Activated CD8-positive, alpha-beta T cell treated with anti-CD3 and anti-CD28 coated beads, Interleukin-2, amount 10 ng/mL, durations not matched to agents 7 days and 5 days (primary cell): ENCODE measurements at regions not wholly inside any gene's neighbourhood (a gene's known extent, or its start where the extent isn't known, plus 50 kb on each side); places are given as distances from the start of the nearest gene placed in this dataset.

Source experiments
- ATAC-seq: fragments of 150-1000 bp; cut with Tn5 transposase; one replicate; pipeline ENCODE4 v1.10.0; 2021; ENCODE audit warnings: moderate library complexity
- CTCF ChIA-PET: fragments of 350-600 bp; sonication (Branson Sonifier 250); formaldehyde crosslinking; loops from one replicate; lab custom pipeline; 2021; ENCODE audit warnings: antibody characterized with exemption; lab: Charles Lee
- POLR2A ChIA-PET: fragments of 350-600 bp; sonication (Branson Sonifier 250); formaldehyde crosslinking; loops from one replicate; lab custom pipeline; 2021; ENCODE audit warnings: antibody characterized with exemption; lab: Charles Lee
- DNase-seq: peaks from one replicate; pipeline ENCODE4 v3.0.0-alpha.2; 2020
- H3K27ac Mint-ChIP-seq: one replicate; pipeline ENCODE4 v1.8.0; 2021; ENCODE audit warnings: mild to moderate bottlenecking, mixed read lengths
- H3K27me3 Mint-ChIP-seq: one replicate; pipeline ENCODE4 v1.8.0; 2021; ENCODE audit warnings: low read depth, mixed read lengths
- H3K36me3 Mint-ChIP-seq: one replicate; pipeline ENCODE4 v1.8.0; 2021; ENCODE audit warnings: low read depth, mixed read lengths
- H3K4me1 Mint-ChIP-seq: one replicate; pipeline ENCODE4 v1.8.0; 2021; ENCODE audit warnings: low read depth, mixed read lengths
- H3K4me3 Mint-ChIP-seq: one replicate; pipeline ENCODE4 v1.8.0; 2021; ENCODE audit warnings: mild to moderate bottlenecking, mixed read lengths
- H3K9me3 Mint-ChIP-seq: one replicate; pipeline ENCODE4 v1.8.0; 2022; ENCODE audit warnings: mixed read lengths; ENCODE audit not compliant: insufficient read depth

DNA sequence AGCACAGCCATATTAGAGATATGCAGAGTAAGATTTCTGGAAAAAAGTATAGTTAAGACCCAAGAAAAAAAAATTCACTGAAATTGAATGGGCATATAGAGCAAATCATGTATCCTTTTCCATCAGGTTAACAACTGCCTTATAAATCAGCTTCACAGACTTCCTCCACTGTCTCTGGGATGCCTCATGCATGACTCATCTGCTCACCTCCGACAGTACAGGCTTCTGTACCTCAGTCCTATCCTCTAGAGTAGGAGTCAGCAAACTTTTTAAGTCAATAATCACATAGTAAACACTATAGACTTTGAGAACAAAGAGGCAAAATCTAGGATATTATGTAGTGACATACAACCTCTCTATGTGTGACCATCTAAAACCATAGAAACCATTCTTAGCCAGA lies 211.6 kb upstream of the SP8 start:
- H3K27me3 Mint-ChIP-seq = no peaks in the 10 kb centered on the region
- CTCF ChIA-PET = no interaction called here
- ATAC-seq = no peak
- POLR2A ChIA-PET = no interaction called here
- H3K4me1 Mint-ChIP-seq = no peaks in the 10 kb centered on the region
- H3K9me3 Mint-ChIP-seq = no peaks in the 10 kb centered on the region
- H3K4me3 Mint-ChIP-seq = no peak overlapping the region
- H3K36me3 Mint-ChIP-seq = no peaks in the 10 kb centered on the region
- no peak overlapping the region for H3K27ac Mint-ChIP-seq
- no peak for DNase-seq

DNA sequence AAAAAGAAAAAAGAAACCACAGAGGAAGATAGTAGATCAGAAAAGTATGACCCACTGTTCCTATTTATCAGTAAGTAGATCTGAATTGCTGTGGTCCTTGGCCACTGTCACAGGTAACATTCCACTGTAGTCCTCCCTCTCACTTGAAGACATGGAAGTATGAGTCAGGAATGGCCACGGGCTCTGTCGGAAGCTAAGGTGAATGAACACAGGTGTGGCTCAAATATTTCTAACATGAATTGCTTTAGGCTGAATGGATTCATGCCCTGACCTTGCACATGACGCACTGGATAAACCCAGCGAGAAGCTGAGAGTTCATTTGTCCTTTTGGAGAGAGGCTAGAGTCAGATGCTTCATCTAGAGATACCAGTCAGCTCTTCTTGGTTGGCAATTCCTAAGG lies 224.5 kb upstream of the SP8 start:
- Mint-ChIP-seq H3K4me3 (no peak overlapping the region), H3K36me3 (no peaks in the 10 kb centered on the region), H3K4me1 (no peaks in the 10 kb centered on the region), H3K27ac (no peak overlapping the region), H3K27me3 (no peaks in the 10 kb centered on the region), H3K9me3 (peaks cover 4% of the 10 kb centered on the region)
- POLR2A ChIA-PET = no interaction called here
- CTCF ChIA-PET = no interaction called here
- DNase-seq (no peak), ATAC-seq (no peak)

DNA sequence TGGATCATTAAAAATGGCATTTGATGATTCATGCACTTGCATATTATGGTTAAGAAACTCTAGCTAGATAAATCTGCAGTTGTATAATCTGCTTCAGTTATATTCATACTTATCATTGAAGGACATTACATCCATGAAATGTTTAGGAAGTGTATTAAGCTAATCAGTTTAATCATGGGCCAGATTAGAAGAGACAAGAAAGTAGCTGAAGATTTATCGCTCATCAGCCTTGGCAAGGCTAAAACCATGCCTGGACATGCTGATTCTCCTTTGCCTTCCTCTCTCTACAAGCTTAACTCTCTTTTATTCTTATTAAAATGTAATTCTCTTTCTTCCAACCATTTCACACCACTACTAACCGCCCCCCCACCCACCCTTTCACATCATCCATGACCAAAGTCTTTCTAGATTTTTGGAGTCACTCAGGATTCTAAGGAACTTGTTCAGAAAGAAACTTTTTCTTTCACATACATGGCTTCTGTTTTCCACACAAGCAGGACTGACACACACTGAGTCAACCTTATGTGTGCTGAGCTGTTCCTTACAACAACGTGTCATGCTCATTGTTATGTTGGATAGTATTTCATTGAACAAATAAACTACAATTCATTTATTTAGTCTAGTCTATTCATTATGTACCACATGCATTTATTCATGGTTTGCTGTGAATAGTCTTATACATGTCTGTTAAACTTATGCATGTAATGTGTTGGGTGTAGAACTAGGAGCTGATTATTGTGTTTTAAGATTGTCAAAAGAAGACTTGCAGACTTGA lies 227.3 kb upstream of the SP8 start:
- DNase-seq (no peak), ATAC-seq (no peak)
- H3K36me3 Mint-ChIP-seq = no peaks in the 10 kb centered on the region
- H3K27me3 Mint-ChIP-seq = no peaks in the 10 kb centered on the region
- no peaks in the 10 kb centered on the region for H3K4me1 Mint-ChIP-seq
- H3K27ac Mint-ChIP-seq = no peak overlapping the region
- POLR2A ChIA-PET = no interaction called here
- no peak overlapping the region for H3K4me3 Mint-ChIP-seq
- H3K9me3 Mint-ChIP-seq = no peaks in the 10 kb centered on the region
- CTCF ChIA-PET = no interaction called here

DNA sequence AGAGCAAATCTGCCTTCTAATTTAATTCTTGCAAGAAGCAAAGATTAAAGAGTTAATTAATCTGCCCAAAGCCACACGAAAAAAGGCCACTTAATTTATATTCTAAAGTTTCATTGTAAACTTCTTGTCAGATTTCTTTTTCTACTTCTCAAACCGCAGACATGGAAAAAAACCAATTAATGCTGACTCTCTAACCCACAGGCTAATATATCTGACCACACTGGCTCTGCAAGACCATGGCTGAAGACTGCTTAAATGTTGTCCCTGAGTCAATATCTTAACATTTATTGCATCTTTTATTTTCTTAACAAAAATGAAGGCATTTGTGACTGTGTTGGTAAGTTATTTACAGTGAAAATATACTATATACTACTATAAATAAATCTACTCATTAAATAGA lies 234.0 kb upstream of the SP8 start:
- Mint-ChIP-seq H3K27ac (no peak overlapping the region), H3K9me3 (no peaks in the 10 kb centered on the region), H3K4me3 (no peak overlapping the region), H3K27me3 (no peaks in the 10 kb centered on the region), H3K4me1 (no peaks in the 10 kb centered on the region), H3K36me3 (no peaks in the 10 kb centered on the region)
- ATAC-seq (no peak), DNase-seq (no peak)
- ChIA-PET POLR2A (no interaction called here), CTCF (no interaction called here)

DNA sequence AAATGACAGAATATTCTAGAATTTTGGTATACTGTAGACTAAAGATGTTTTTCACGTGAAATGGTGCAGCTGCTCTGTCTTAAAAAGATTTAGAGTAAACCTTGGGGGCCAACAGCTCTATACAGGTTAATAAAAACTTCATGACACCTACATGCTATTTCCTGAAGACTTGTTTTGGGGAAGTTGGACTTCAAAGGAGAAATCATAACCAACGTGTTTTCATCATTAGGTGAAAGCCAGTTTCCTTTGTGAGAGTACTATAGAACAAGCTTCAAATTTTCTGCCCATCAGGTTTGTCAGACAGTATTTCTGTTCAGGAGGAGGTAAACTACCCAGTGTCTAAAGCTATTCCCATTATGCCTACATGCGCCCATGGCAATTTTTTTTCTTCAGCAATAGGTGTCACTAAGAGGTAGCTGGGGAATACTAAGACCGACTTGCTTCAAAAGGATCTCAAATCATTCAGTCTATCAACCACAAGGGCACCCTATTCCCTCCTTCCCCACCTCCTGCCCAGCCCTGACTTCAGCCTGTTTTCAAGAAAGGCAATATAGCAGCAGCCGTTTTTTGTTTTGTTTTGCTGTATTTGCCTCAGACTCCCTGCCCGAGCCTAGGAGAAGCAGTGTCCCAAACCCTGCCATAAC lies 237.3 kb upstream of the SP8 start:
- H3K27me3 Mint-ChIP-seq = no peaks in the 10 kb centered on the region
- no peaks in the 10 kb centered on the region for H3K9me3 Mint-ChIP-seq
- POLR2A ChIA-PET = no interaction called here
- no peak overlapping the region for H3K27ac Mint-ChIP-seq
- CTCF ChIA-PET = no interaction called here
- no peaks in the 10 kb centered on the region for H3K36me3 Mint-ChIP-seq
- no peak overlapping the region for H3K4me3 Mint-ChIP-seq
- ATAC-seq = no peak
- DNase-seq = no peak
- H3K4me1 Mint-ChIP-seq = no peaks in the 10 kb centered on the region

DNA sequence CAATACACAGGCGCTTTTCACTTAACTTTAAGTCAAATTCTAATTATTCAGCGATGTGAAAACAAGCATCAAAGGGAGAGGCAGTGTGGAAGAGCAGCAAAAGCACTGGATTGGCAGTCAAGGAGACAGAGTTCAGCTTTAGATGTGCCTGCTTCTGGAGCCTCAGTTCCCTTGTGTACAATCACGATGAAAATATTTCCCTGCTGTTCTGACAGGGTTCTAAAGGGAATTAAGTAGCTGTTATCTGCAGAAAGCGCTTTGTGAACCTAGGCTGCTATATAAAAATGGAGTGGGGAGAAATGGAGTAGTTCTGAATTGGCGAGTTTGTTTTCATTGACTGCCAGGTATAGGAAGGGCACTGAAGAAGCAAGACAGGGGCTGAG lies 237.8 kb upstream of the SP8 start:
- DNase-seq = no peak
- Mint-ChIP-seq H3K27me3 (no peaks in the 10 kb centered on the region), H3K9me3 (no peaks in the 10 kb centered on the region), H3K36me3 (no peaks in the 10 kb centered on the region), H3K27ac (no peak overlapping the region), H3K4me3 (no peak overlapping the region), H3K4me1 (no peaks in the 10 kb centered on the region)
- ChIA-PET CTCF (no interaction called here), POLR2A (no interaction called here)
- no peak for ATAC-seq

DNA sequence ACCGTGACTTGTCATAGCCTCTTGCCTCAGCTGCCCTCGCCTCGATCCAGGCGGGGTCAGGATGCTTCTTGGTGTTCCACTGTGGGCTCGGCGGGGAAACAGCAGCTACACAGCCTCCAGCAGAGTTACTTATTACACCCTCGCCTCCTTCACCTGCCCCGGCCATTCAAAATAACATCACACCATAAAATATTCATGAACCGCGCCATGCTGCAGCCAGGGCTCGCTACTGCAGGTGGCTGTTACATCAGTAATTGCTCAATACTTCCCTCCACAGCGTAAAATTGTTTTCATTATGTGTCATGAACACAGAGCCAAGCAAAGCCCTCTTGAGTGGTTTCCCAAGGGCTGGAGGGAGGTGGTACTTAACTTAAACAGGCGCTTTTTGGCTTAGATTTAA lies 241.5 kb upstream of the SP8 start:
- POLR2A ChIA-PET = no interaction called here
- Mint-ChIP-seq H3K9me3 (no peaks in the 10 kb centered on the region), H3K27ac (no peak overlapping the region), H3K4me1 (no peaks in the 10 kb centered on the region), H3K4me3 (no peak overlapping the region), H3K36me3 (no peaks in the 10 kb centered on the region), H3K27me3 (no peaks in the 10 kb centered on the region)
- ATAC-seq (no peak), DNase-seq (no peak)
- CTCF ChIA-PET = no interaction called here

DNA sequence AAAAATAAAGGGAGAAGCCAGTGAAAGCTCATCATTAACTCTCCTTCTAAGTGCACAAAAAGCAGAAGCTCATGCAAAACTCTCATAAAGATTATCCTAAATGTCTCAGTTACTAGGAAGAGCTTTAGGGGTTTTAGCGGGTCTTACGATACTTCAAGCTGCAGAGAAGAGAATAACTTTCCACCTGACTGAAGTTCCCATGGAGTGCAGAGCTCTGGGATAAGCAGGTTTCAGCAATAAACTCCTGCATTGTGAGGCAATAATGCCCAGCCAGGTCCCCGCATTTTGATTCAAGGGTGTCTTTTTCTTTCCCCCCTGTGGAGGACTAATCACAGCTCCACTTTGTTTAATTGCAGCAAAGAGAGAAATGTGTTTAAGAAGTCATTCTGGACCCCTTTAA lies 241.9 kb upstream of the SP8 start:
- no peak for DNase-seq
- ChIA-PET CTCF (no interaction called here), POLR2A (no interaction called here)
- H3K27me3 Mint-ChIP-seq = no peaks in the 10 kb centered on the region
- no peaks in the 10 kb centered on the region for H3K4me1 Mint-ChIP-seq
- H3K9me3 Mint-ChIP-seq = no peaks in the 10 kb centered on the region
- H3K36me3 Mint-ChIP-seq = no peaks in the 10 kb centered on the region
- no peak for ATAC-seq
- no peak overlapping the region for H3K4me3 Mint-ChIP-seq
- no peak overlapping the region for H3K27ac Mint-ChIP-seq

DNA sequence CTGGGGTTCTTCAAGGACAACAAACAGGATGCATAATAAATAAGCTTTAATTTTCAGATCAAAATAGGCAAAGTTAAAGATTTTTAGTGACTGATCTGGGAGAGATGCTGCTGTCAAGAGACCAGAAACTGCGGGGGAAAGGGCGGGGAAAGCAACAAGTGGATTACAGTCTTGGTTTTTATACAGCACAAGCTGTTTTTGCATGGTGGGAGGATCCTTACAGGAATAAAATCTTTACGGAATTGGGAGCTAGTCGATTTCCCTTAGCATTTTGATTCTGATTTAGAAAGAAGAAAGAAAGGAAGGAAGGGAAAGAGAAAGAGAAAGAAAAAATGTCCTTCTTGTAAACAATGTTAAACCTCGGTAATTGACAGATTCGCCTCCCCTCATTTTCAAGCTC lies 242.3 kb upstream of the SP8 start:
- ChIA-PET POLR2A (no interaction called here), CTCF (no interaction called here)
- H3K36me3 Mint-ChIP-seq = no peaks in the 10 kb centered on the region
- no peaks in the 10 kb centered on the region for H3K4me1 Mint-ChIP-seq
- no peak overlapping the region for H3K27ac Mint-ChIP-seq
- H3K27me3 Mint-ChIP-seq = no peaks in the 10 kb centered on the region
- ATAC-seq (no peak), DNase-seq (no peak)
- H3K4me3 Mint-ChIP-seq = no peak overlapping the region
- no peaks in the 10 kb centered on the region for H3K9me3 Mint-ChIP-seq

DNA sequence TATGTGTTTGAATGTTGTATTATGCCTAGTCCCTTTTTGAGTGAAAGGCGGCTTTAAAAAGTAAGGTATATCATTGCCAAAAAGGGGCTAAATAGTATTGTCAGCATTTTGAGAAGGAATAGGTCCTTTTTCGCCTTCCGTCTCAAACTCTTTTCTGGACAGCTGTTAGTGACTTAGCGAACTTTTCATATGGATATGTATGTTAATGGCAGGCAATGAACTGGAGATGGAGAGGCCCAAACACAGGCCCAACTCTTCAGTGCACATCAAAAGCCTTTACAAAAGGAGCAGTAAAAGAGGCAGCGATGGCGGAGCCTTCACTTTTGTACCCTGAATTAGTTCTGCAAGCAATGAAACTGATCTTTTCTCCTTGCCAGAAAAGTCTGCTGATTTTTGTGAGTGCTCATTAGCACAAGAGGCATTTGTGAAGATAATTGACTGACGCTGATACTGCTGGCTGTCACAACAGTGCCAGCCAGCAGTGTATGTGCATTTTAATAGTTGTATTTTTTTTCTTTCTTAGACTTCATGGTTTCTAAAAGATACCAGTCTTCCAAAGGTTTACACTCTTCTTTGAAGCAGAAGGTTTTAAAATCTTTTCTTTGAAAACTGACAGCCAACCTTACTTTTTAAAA lies 243.7 kb upstream of the SP8 start:
- CTCF ChIA-PET = no interaction called here
- H3K27ac Mint-ChIP-seq = no peak overlapping the region
- no peaks in the 10 kb centered on the region for H3K4me1 Mint-ChIP-seq
- DNase-seq = no peak
- no peaks in the 10 kb centered on the region for H3K9me3 Mint-ChIP-seq
- POLR2A ChIA-PET = no interaction called here
- no peaks in the 10 kb centered on the region for H3K36me3 Mint-ChIP-seq
- H3K4me3 Mint-ChIP-seq = no peak overlapping the region
- no peaks in the 10 kb centered on the region for H3K27me3 Mint-ChIP-seq
- ATAC-seq = no peak

DNA sequence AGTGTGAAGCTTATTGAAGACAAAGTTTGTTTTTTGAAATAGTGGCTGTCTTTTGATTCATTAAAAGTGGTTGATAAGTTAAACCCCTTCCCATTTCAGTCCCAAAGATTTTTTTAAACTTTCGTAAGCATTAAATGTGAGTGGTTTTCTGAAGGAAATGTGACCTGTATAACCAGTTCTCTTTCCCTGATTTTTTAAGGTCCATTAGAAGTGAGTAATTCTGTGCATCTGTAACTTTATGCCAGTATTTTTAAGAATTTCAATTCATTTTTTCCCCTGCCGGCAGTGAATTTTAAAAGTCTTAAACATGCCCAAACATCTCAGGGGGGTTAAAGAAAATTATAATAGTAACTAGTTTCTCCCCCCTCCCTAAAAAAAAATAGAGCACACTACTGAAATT lies 254.6 kb upstream of the SP8 start:
- Mint-ChIP-seq H3K9me3 (no peaks in the 10 kb centered on the region), H3K36me3 (no peaks in the 10 kb centered on the region), H3K4me1 (no peaks in the 10 kb centered on the region), H3K27me3 (no peaks in the 10 kb centered on the region), H3K27ac (no peak overlapping the region), H3K4me3 (no peak overlapping the region)
- no peak for ATAC-seq
- no peak for DNase-seq
- ChIA-PET POLR2A (no interaction called here), CTCF (no interaction called here)

DNA sequence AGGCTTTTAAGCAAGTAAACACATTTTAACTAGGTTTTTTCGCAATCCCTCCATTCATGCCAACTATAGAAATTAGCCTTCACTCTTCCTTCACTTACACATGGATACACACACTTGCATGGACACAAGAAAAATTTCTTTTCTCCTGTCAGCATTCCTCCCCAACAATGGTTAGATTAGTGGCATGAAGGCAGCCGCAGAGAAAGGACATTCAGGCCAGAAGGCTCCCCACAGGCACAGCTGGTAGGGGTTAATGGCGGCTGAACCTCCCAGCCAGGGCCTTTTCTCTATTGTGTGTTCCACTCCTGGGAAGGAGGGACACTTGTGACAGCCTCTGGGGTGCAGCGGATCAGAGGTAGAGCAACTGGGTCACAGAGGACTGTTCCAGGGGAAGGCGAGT lies 255.0 kb upstream of the SP8 start:
- Mint-ChIP-seq H3K4me1 (no peaks in the 10 kb centered on the region), H3K4me3 (no peak overlapping the region), H3K9me3 (no peaks in the 10 kb centered on the region), H3K27me3 (no peaks in the 10 kb centered on the region), H3K27ac (no peak overlapping the region), H3K36me3 (no peaks in the 10 kb centered on the region)
- ATAC-seq (no peak), DNase-seq (no peak)
- ChIA-PET CTCF (no interaction called here), POLR2A (no interaction called here)
